Stimulated activated naive CD8-positive, alpha-beta T cell treated with anti-CD3 and anti-CD28 coated beads, Interleukin-15, Interleukin-2, amounts not matched to agents 100 ng/mL and 50 ng/mL, for 24 hours (primary cell): ENCODE measurements at regions not wholly inside any gene's neighbourhood (a gene's known extent, or its start where the extent isn't known, plus 50 kb on each side); places are given as distances from the start of the nearest gene placed in this dataset.

Source experiments
- H3K27ac Mint-ChIP-seq: one replicate; pipeline ENCODE4 v1.8.0; 2021; ENCODE audit warnings: mild to moderate bottlenecking, mixed read lengths
- H3K27me3 Mint-ChIP-seq: one replicate; pipeline ENCODE4 v1.8.0; 2021; ENCODE audit warnings: mixed read lengths
- H3K36me3 Mint-ChIP-seq: one replicate; pipeline ENCODE4 v1.8.0; 2021; ENCODE audit warnings: low read depth, mixed read lengths
- H3K4me1 Mint-ChIP-seq: one replicate; pipeline ENCODE4 v1.8.0; 2021; ENCODE audit warnings: low read depth, mixed read lengths
- H3K4me3 Mint-ChIP-seq: one replicate; pipeline ENCODE4 v1.8.0; 2021; ENCODE audit warnings: mild to moderate bottlenecking, mixed read lengths
- H3K9me3 Mint-ChIP-seq: one replicate; pipeline ENCODE4 v1.8.0; 2021; ENCODE audit warnings: mixed read lengths

DNA sequence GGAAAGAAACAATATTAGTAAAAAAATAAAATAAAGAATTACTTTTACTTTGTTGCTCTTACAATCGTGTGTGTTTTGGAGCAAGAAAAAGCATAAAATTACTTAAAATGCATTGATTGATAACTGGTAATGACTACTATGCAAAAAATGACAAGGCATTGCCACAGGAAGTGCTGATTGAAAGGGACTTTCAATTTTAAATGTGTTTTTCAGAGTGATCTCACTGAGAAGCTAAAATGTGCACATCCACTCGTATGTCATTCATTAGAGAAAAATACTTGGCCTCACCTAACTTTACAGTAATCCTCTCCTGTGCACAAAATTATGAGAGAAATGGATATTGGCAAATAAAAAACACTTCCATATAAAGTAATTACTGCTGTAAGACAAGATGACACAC lies 934.9 kb downstream of the SLITRK6 start:
- Mint-ChIP-seq H3K9me3 (no peaks in the 10 kb centered on the region), H3K27me3 (no peaks in the 10 kb centered on the region), H3K4me1 (no peaks in the 10 kb centered on the region), H3K36me3 (no peaks in the 10 kb centered on the region), H3K4me3 (no peak overlapping the region), H3K27ac (no peak overlapping the region)

DNA sequence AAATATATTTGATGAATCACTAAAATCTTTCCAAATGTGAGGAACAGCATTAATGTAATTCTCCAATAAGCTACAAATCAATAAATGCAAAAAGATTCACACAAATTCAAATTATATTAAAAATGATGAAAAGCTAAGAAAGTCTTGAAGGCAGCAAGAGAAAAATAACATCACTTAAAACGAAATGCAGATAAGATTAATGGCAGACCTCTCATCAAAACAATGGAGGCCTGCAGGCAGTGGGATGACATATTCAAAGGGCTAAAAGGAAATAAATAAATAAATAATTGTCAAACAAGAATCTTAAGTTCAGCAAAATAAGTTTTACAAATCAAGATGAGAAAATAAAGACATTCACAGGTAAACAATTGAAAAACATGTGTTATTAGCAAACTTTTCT lies 952.1 kb downstream of the SLITRK6 start:
- Mint-ChIP-seq H3K4me1 (no peaks in the 10 kb centered on the region), H3K27ac (no peak overlapping the region), H3K9me3 (peaks cover 4% of the 10 kb centered on the region), H3K4me3 (no peak overlapping the region), H3K27me3 (no peaks in the 10 kb centered on the region), H3K36me3 (no peaks in the 10 kb centered on the region)

DNA sequence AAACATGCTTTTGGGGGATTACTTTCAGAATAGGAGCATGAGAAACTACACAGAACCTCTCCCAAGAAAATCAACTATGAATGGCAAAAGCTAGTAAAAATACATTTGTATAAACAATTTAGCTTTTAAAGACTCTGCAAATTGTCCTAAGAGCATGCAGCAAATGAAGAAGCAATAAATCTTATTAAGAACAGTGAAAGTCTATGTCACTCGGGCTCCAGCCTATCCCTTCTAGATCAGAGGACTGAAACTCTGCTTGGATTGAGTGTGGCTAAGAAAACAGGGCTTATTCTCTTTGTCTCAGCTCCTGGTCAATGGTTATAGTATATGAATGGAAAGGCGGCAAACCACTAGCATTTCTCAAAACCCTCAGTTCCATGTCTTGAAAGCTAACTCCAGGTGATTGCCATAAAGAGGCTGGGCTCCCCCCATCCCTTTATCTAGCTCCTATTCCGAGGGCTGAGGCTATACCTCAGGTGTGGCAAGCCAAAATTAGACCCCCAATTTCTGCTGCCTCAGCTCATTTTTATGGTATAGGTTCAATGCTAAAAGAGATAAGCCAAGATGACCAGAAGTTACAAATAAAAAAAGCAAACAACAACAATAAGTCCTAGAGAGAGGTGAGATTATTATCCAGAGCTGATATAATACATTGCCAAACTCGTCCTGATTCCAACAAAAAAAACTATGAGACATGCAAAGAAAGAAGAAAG lies 953.2 kb downstream of the SLITRK6 start:
- H3K9me3 Mint-ChIP-seq: peaks cover 4% of the 10 kb centered on the region
- H3K27ac Mint-ChIP-seq: no peak overlapping the region
- H3K4me3 Mint-ChIP-seq: no peak overlapping the region
- H3K4me1 Mint-ChIP-seq: no peaks in the 10 kb centered on the region
- no peaks in the 10 kb centered on the region for H3K27me3 Mint-ChIP-seq
- no peaks in the 10 kb centered on the region for H3K36me3 Mint-ChIP-seq

DNA sequence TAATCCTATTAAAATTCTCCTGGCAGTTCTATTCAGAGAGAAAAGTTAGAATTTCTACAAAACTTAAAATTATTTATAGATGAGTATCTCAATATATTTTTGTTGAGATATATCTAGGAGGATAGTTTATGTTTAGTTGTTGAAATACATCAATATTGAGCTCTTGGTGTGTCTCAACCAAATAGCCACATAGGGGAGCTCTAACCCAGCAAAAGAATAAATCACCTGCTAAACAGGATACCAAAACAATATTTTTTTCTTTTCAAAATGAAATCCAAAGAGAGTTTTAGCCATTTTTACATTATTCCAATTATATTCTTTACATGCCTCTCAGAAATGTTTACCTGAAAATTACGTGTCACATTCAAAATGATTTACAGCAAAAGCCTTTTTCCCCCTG lies 954.7 kb downstream of the SLITRK6 start:
- Mint-ChIP-seq H3K4me3 (no peak overlapping the region), H3K27ac (no peak overlapping the region), H3K27me3 (no peaks in the 10 kb centered on the region), H3K4me1 (no peaks in the 10 kb centered on the region), H3K9me3 (peaks cover 4% of the 10 kb centered on the region), H3K36me3 (no peaks in the 10 kb centered on the region)

DNA sequence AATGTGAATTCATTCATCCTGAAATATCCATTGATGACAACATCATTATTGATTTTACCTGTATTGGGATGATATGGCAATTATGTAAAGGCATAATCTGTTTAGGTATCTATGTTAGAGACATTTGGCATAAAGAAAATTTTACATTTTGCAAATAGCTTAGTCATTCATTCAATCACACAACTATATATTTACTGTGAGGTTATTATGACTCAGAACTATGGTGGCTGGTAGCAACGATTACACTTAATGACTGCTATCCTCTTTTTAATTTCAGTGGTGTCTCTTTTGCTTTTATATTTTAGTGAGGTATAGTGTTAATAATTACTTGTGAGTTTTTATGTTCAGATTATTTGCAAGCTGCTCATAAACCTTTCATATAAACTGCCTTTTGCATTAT lies 955.9 kb downstream of the SLITRK6 start:
- no peaks in the 10 kb centered on the region for H3K4me1 Mint-ChIP-seq
- H3K36me3 Mint-ChIP-seq: no peaks in the 10 kb centered on the region
- peaks cover 4% of the 10 kb centered on the region for H3K9me3 Mint-ChIP-seq
- H3K4me3 Mint-ChIP-seq: no peak overlapping the region
- no peaks in the 10 kb centered on the region for H3K27me3 Mint-ChIP-seq
- no peak overlapping the region for H3K27ac Mint-ChIP-seq

DNA sequence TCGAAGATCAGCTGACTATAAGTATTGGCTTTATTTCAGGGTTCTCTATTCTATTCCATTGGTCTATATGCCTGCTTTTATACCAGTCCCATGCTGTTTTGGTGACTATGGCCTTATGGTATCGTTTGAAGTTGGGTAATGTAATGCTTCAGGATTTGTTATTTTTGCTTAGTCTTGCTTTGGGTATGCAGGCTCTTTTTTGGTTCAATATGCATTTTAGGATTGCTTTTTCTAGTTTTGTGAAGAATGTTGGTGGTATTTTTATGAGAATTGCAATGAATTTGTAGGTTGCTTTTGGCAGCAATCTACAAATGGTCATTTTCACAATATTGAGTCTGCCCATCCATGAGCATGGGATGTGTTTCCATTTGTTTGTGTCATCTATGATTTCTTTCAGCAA lies 951.9 kb upstream of the SLITRK1 start:
- Mint-ChIP-seq H3K36me3 (no peaks in the 10 kb centered on the region), H3K4me3 (no peak overlapping the region), H3K27ac (no peak overlapping the region), H3K9me3 (no peaks in the 10 kb centered on the region), H3K27me3 (no peaks in the 10 kb centered on the region), H3K4me1 (no peaks in the 10 kb centered on the region)

DNA sequence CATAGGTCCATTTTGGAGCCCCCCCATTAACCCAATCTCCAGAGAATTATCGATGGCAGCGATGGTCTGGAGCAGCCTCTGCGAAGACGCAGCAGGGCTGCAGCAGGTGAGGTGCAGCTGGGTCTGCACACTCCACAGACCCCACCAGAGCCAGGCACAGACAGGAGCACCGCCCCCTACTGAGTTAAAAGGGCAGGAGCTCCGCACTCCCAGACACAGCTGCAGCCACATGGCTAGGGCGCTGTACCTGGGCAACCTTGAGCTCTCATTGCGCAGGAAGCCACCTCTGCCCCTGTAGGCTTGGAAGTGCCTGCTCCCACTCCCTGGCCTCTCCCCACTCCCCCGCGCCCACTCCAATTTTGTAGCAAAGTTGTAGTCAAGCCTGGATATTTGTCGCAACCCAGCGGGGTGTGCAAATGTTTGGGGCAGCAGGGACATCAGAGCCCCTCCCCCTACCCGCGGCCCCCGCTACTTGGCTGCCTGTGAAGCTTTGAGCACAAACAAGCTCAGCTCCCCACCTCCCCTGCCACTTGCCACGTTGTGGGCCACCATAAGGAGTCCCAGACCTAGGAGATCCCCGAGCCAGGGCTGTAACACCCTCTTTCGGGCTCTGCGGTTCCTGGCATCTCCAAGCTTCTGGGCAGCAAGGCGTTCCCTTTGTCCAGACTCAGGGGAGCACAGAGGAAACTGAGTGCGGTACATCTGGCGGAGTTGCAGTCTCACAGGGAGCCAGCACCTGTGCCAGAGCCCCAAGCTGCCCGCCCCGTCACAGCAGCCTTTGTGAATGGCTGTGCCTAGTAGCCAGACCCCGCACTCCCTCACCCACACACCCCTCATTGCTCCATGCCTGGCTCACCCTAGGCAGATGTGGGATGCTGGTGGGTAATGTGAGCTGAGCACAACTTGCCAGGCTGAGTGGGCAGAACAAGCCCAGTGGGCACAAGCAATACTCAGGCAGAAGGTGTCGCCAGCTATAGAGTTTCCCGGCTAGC lies 949.7 kb upstream of the SLITRK1 start:
- Mint-ChIP-seq H3K36me3 (no peaks in the 10 kb centered on the region), H3K4me3 (no peak overlapping the region), H3K4me1 (no peaks in the 10 kb centered on the region), H3K27ac (no peak overlapping the region), H3K27me3 (no peaks in the 10 kb centered on the region), H3K9me3 (no peaks in the 10 kb centered on the region)

DNA sequence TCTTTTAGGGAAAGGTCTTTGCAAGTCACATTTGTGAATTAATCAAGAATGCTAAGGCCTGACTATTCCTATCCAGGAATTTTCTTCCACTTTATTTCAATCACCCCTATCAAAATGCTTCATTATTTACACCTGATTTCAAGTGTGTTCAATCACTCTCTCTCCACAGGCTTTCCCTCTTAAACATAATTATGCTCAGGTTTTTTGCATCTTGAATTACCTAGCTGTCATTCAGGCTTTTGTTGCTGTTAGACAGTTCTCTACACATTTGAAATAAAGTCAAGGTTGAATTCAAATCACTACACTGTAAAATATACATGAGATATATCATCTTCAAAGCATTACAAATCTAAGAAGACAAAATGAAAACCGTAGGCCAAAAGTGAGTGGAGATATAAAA lies 941.3 kb upstream of the SLITRK1 start:
- Mint-ChIP-seq H3K36me3 (no peaks in the 10 kb centered on the region), H3K9me3 (no peaks in the 10 kb centered on the region), H3K4me1 (no peaks in the 10 kb centered on the region), H3K27ac (no peak overlapping the region), H3K4me3 (no peak overlapping the region), H3K27me3 (no peaks in the 10 kb centered on the region)

DNA sequence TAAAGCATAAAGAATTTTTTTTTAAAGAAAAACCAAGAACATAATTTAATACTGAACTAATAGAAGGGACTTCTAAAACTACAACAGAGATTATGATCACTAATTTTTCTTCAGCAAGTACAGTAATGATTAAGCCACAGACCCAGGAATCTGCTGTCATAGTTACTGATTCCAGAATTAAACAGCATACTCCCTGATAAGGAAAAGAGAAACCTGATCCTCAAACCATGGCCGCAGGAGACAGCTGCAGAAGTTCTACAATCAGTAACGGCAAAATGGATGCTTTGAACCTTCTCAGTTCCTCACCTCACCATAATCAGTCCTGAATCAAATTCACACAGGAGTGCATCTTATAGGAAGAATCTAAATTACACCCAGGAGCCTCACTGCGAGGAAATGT lies 939.0 kb upstream of the SLITRK1 start:
- Mint-ChIP-seq H3K27me3 (no peaks in the 10 kb centered on the region), H3K36me3 (no peaks in the 10 kb centered on the region), H3K4me3 (no peak overlapping the region), H3K4me1 (no peaks in the 10 kb centered on the region), H3K9me3 (peaks cover 5% of the 10 kb centered on the region), H3K27ac (no peak overlapping the region)

DNA sequence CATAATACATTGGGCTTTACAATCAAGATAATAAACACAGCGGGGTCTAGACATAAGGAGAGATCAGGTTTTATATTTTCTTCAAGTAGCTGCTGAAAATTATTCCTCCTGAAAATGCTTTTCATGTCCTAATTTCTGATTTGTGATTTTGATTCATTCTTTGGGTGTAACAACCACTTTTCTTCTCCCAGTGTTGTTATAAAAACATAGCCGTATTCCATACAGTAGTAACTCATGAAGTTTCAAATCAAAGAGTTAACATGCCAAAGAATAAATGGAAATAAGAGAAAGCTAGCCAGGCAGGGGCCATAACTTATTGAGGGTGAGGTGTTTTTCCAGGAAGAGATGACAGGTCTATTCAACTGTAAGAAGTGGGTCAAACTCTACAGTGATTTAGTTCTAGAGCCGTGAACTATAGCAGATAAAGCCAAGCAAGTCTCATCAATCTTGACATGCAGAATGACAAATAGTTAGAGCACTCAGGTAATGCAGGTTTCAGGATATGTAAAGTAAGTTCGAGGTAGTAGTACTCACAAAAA lies 934.4 kb upstream of the SLITRK1 start:
- Mint-ChIP-seq H3K4me1 (no peaks in the 10 kb centered on the region), H3K36me3 (no peaks in the 10 kb centered on the region), H3K27me3 (no peaks in the 10 kb centered on the region), H3K9me3 (peaks cover 9% of the 10 kb centered on the region), H3K4me3 (no peak overlapping the region), H3K27ac (no peak overlapping the region)

DNA sequence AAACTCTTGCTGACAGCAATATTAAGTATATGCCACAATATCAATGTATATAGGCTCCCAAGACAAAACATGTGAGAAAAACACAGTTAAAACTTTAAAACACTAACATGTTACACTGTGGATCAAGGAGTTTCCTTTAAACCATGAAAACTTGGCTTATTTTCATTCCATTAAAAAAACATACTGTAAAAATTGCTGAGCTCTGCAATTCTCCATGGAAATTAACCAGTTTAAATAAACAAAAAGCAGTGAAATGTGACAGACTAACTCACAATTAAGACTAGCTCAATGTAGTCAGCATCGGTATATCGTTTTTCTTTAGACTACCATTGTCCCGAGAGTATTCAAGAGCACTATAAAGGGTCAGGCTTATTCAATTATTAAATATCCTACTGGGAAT lies 930.5 kb upstream of the SLITRK1 start:
- Mint-ChIP-seq H3K27ac (no peak overlapping the region), H3K36me3 (no peaks in the 10 kb centered on the region), H3K4me1 (no peaks in the 10 kb centered on the region), H3K27me3 (no peaks in the 10 kb centered on the region), H3K9me3 (peaks cover 12% of the 10 kb centered on the region), H3K4me3 (no peak overlapping the region)

DNA sequence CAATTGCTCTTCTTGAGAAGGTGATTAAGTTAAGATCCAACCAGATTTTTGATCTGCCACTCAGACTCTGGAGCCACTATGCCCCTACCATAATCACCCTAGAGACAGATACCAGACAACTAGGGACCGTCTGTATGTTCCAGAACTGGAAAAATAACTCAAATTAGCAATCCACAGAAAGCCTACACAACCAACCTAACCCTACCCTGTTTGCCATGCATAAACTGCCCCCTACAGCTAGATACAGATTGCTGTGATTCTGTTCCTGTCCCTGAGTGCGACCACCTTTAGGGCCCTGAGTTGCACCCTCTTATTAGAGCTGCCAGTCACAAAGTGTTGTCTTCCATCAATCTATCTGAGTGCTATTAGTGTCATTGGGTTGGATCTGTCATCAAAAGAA lies 929.8 kb upstream of the SLITRK1 start:
- Mint-ChIP-seq H3K27ac (no peak overlapping the region), H3K27me3 (no peaks in the 10 kb centered on the region), H3K4me1 (no peaks in the 10 kb centered on the region), H3K36me3 (no peaks in the 10 kb centered on the region), H3K9me3 (peaks cover 10% of the 10 kb centered on the region), H3K4me3 (no peak overlapping the region)

DNA sequence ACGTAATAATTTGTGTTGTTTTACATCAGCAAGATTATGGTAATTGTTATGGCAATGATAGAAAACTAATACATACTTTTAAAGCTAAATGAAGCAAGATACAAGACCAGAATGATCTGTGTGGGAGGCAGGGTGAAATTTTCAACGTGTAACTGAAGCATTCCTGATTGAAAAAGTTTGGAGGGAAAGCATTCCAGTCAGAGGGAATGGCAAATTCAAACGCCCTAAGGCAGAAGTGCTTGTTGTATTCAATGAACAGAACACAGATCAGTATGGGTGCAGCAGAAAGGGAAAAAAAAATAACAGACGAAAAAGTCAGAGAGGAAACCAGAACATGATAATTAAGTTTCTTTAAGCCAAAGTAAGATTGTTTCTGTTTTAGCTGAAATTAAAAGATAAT lies 928.5 kb upstream of the SLITRK1 start:
- peaks cover 7% of the 10 kb centered on the region for H3K9me3 Mint-ChIP-seq
- H3K36me3 Mint-ChIP-seq: no peaks in the 10 kb centered on the region
- H3K4me1 Mint-ChIP-seq: no peaks in the 10 kb centered on the region
- H3K27ac Mint-ChIP-seq: no peak overlapping the region
- no peaks in the 10 kb centered on the region for H3K27me3 Mint-ChIP-seq
- H3K4me3 Mint-ChIP-seq: no peak overlapping the region

DNA sequence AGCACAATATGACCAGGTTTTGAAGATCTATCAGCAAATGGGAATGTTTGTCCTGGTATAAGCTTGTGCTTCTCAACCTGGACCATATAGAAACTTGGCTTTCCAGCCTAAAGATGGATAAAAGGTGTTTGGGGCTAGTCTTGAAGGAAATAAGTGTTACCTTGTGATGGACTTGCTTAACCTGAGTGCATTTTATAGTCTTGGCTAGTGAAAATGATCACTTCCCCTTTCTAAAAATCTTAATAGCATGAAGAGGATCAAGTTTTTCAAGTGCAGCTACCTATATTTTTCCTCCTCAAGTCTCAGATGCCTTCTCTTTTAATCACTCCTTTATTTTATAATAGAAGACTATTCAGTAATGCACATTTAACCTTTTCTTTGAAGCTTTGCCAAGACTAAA lies 919.8 kb upstream of the SLITRK1 start:
- Mint-ChIP-seq H3K27ac (no peak overlapping the region), H3K4me3 (no peak overlapping the region), H3K27me3 (no peaks in the 10 kb centered on the region), H3K4me1 (no peaks in the 10 kb centered on the region), H3K9me3 (peaks cover 7% of the 10 kb centered on the region), H3K36me3 (no peaks in the 10 kb centered on the region)

DNA sequence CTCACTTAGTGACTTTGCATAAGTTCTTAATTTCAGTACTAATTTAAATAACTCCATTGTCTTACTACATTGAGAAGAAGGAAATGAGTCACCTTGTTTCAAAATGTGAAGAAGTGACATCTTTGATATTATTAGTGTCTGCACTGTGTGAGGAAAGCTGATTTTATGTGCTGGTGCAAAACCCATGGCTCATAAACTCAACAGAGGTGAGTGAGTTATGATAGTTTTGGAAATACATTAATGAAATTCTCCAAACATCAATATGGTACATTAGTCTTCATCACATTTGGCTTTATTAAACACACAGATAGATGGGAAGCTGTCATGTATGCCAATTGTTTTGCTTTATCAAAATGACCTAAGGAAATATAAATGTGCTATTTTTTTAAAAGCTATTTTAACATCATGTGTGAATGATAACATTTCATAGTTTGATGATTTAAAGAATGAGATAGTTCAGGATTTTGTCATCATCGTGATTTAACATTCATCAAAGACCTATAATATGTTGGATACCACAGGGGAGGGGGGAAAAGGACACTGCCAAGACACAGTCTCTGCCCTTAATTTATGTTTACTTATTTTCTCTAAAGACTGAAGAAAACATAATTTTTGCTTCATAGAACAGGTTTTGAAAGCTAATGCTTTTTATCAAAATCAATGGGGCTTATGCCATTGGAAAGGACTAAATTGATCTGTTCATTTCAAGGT lies 902.3 kb upstream of the SLITRK1 start:
- Mint-ChIP-seq H3K27me3 (no peaks in the 10 kb centered on the region), H3K36me3 (no peaks in the 10 kb centered on the region), H3K4me3 (no peak overlapping the region), H3K9me3 (peaks cover 4% of the 10 kb centered on the region), H3K4me1 (no peaks in the 10 kb centered on the region), H3K27ac (no peak overlapping the region)
